Transverse colon (tissue), 4 donors: ENCODE measurements at regions not wholly inside any gene's neighbourhood (a gene's known extent, or its start where the extent isn't known, plus 50 kb on each side); places are given as distances from the start of the nearest gene placed in this dataset.

Source experiments
- DNase-seq: peaks from one replicate; pipeline ENCODE4 v3.0.0-alpha.2; 2019
- H3K27ac ChIP-seq, 4 donors: fragments of 200-600 bp; sonication (generic); 2 replicates each; pipeline ENCODE4 v1.5.1; 2016 to 2018; ENCODE audit warnings: inconsistent platforms in 4 of 4
- H3K27me3 ChIP-seq: fragments of 200-600 bp; sonication (generic); 2 replicates; pipeline ENCODE4 v1.5.1; 2017; ENCODE audit warnings: inconsistent platforms
- H3K36me3 ChIP-seq, 4 donors: fragments of 200-600 bp; sonication (generic); 2 replicates each; pipeline ENCODE4 v1.5.1; 2017 to 2019; ENCODE audit warnings: inconsistent platforms in 4 of 4
- H3K4me1 ChIP-seq, 4 donors: fragments of 200-600 bp; sonication (generic); 2 replicates each; pipeline ENCODE4 v1.5.1; 2017 to 2020; ENCODE audit warnings: inconsistent platforms in 4 of 4
- H3K4me3 ChIP-seq, 4 donors: fragments of 200-600 bp; sonication (generic); 1 replicate in 1 of 4; 2 replicates in 3 of 4; pipeline versions ENCODE4 v1.5.1 to v1.6.1; 2017 to 2019; ENCODE audit warnings: inconsistent platforms in 4 of 4
- H3K9me3 ChIP-seq, 2 donors: fragments of 200-600 bp; sonication (generic); 2 replicates each; pipeline ENCODE4 v1.5.1; 2017 to 2019; ENCODE audit warnings: inconsistent platforms in 2 of 2
- EP300 ChIP-seq: sonication (generic); formaldehyde crosslinking; IDR thresholded peaks from one replicate; pipeline ENCODE4 v1.6.1; 2017; ENCODE audit warnings: antibody characterized with exemption, low read depth
- POLR2A ChIP-seq: fragments of 450-650 bp; IDR thresholded peaks from one replicate; pipeline ENCODE4 v1.6.1; 2016; ENCODE audit warnings: antibody characterized with exemption, mild to moderate bottlenecking, moderate library complexity
- POLR2AphosphoS5 ChIP-seq, 3 donors: sonication (generic); formaldehyde crosslinking; IDR thresholded peaks; one replicate each; pipeline ENCODE4 v1.6.1; 2016; ENCODE audit warnings: antibody characterized with exemption in 3 of 3
- WGBS, 2 donors: methylation state at CpG; one replicate each; pipeline ENCODE4 v1.1.5; 2018; ENCODE audit warnings: low coverage in 1 of 2; 5-methylcytosine and 5-hydroxymethylcytosine counted together
- in situ Hi-C, 4 donors: fragments of 200-750 bp; cut with MboI; loops; one replicate each; pipeline versions ENCODE4 v1.15.0 to v1.15.1; 2017; ENCODE audit warnings: low sequenced_read_pairs in 3 of 4, low pct_ligation_motif_present in 1 of 4, low pct_unique_long_range_greater_than_20kb in 1 of 4
- intact Hi-C: fragments of 100-400 bp; cut with DNase I; formaldehyde crosslinking; loops from one replicate; pipeline ENCODE4 v1.15.1; 2023; ENCODE audit warnings: low total_unique reads
- TF ChIP-seq, protein P1 (sequence below), 5 experiments: fragments of 200-600 bp in 3 of 5; fragments of 450-650 bp in 2 of 5; sonication (generic) in 3 of 5; IDR thresholded peaks; 1 replicate in 2 of 5; 2 replicates in 3 of 5; pipeline ENCODE4 v1.5.1; 2016 to 2017; ENCODE audit warnings: antibody characterized with exemption in 5 of 5, inconsistent platforms in 3 of 5, mild to moderate bottlenecking in 2 of 5, moderate library complexity in 1 of 5

DNA sequence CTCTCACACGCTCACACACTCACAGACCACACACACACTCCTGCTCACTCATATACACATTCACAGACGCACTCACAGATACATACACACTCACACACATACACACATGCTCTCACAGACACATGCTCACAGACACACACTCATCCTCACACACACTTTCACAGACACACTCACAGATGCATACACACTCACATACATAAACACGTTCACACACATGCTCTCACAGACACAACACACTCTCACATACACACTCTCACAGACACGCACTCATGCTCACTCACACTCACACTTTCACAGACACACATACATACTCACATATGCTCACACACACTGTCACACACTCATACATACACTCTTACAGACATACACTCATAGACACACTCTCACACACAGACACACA lies 82.2 kb downstream of the IRX2 start:
- in situ Hi-C loops: no loop called here

GRCh38 chr5:2666081-2666480 lies 85.4 kb downstream of the IRX2 start:
- in situ Hi-C loops: no loop called here
- no peak for TF ChIP-seq POLR2A
- no peak for TF ChIP-seq POLR2AphosphoS5 (IDR thresholded peaks at IDR 0.05)
- TF ChIP-seq EP300: no peak
- TF ChIP-seq, protein P1, sequence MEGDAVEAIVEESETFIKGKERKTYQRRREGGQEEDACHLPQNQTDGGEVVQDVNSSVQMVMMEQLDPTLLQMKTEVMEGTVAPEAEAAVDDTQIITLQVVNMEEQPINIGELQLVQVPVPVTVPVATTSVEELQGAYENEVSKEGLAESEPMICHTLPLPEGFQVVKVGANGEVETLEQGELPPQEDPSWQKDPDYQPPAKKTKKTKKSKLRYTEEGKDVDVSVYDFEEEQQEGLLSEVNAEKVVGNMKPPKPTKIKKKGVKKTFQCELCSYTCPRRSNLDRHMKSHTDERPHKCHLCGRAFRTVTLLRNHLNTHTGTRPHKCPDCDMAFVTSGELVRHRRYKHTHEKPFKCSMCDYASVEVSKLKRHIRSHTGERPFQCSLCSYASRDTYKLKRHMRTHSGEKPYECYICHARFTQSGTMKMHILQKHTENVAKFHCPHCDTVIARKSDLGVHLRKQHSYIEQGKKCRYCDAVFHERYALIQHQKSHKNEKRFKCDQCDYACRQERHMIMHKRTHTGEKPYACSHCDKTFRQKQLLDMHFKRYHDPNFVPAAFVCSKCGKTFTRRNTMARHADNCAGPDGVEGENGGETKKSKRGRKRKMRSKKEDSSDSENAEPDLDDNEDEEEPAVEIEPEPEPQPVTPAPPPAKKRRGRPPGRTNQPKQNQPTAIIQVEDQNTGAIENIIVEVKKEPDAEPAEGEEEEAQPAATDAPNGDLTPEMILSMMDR (IDR thresholded peaks at IDR 0.05): no peak
- H3K9me3 ChIP-seq: no peaks in the 10 kb centered on the region

More for the DNA sequence above, 82.2 kb downstream of the IRX2 start:
- Histone ChIP-seq H3K4me1 (no peaks in the 10 kb centered on the region), H3K4me3 (no peak overlapping the region), H3K36me3 (no peaks in the 10 kb centered on the region), H3K27me3 (no peaks in the 10 kb centered on the region), H3K9me3 (no peaks in the 10 kb centered on the region), H3K27ac (no peak overlapping the region)
- no peak for DNase-seq
- intact Hi-C loops: no loop called here
- 80 to 88% methylated on average over 4 of the region's 4 CpGs for WGBS, 2 donors
- TF ChIP-seq, protein P1 (IDR thresholded peaks at IDR 0.05): no peak
- TF ChIP-seq POLR2A (no peak), EP300 (no peak), POLR2AphosphoS5 (IDR thresholded peaks at IDR 0.05) (no peak)

GRCh38 chr5:2663489-2663888 lies 88.0 kb downstream of the IRX2 start:
- Histone ChIP-seq H3K27me3 (peaks cover 6% of the 10 kb centered on the region), H3K9me3 (no peaks in the 10 kb centered on the region), H3K36me3 (no peaks in the 10 kb centered on the region), H3K27ac (no peak overlapping the region), H3K4me3 (no peak overlapping the region), H3K4me1 (no peaks in the 10 kb centered on the region)
- DNase-seq: no peak
- intact Hi-C loops: no loop called here
- in situ Hi-C loops: no loop called here
- TF ChIP-seq EP300 (no peak), POLR2A (no peak), POLR2AphosphoS5 (IDR thresholded peaks at IDR 0.05) (no peak)
- TF ChIP-seq, protein P1 (IDR thresholded peaks at IDR 0.05): no peak
- WGBS, 2 donors: 55 to 83% methylated on average over 3 of the region's 3 CpGs

More at GRCh38 chr5:2666081-2666480, 85.4 kb downstream of the IRX2 start:
- Histone ChIP-seq H3K36me3 (no peaks in the 10 kb centered on the region), H3K4me1 (no peaks in the 10 kb centered on the region), H3K4me3 (no peak overlapping the region), H3K27me3 (no peaks in the 10 kb centered on the region), H3K27ac (no peak overlapping the region)
- WGBS, 2 donors: 18 to 25% methylated on average over 11 of the region's 11 CpGs
- no peak for DNase-seq
- intact Hi-C loops: no loop called here

- no peaks in the 10 kb centered on the region for H3K36me3 ChIP-seq
- in situ Hi-C loops (no loop called here), intact Hi-C loops (no loop called here)
- H3K4me1 ChIP-seq: no peaks in the 10 kb centered on the region
- no peak overlapping the region for H3K27ac ChIP-seq
- no peak overlapping the region for H3K4me3 ChIP-seq
- 14 to 17% methylated on average over 1 to 8 of the region's 8 CpGs for WGBS, 2 donors
- peaks cover 11% of the 10 kb centered on the region for H3K27me3 ChIP-seq
- no peak for DNase-seq
- no peaks in the 10 kb centered on the region for H3K9me3 ChIP-seq
- TF ChIP-seq, protein P1 (IDR thresholded peaks at IDR 0.05): no peak
- TF ChIP-seq POLR2AphosphoS5 (IDR thresholded peaks at IDR 0.05) (no peak), EP300 (no peak), POLR2A (no peak)
Observed at GRCh38 chr5:2660315-2660714, 91.2 kb downstream of the IRX2 start.
